Fibroblast of upper back skin (primary cell): ENCODE measurements at regions not wholly inside any gene's neighbourhood (a gene's known extent, or its start where the extent isn't known, plus 50 kb on each side); places are given as distances from the start of the nearest gene placed in this dataset.
"Not testable (repeated sequence)": the region's sequence is repeated elsewhere in the genome, so short reads cannot be mapped to it uniquely, and the experiment has no call there.

Source experiments
- DNase-seq: peaks from one replicate; pipeline ENCODE4 v3.0.0-alpha.2; 2013

- no peak for DNase-seq
Measured at GRCh38 chr11:103585401-103585800, 451.0 kb upstream of the DDI1 start.

GRCh38 chr11:103585911-103586310, 450.5 kb upstream of the DDI1 start:
- no peak for DNase-seq

- DNase-seq = peak; percentile 35
Measured at GRCh38 chr11:103586756-103587155, 449.7 kb upstream of the DDI1 start.

GRCh38 chr11:103587901-103588788, 448.3 kb upstream of the DDI1 start:
- DNase-seq = no peak

GRCh38 chr11:103591554-103591953, 444.9 kb upstream of the DDI1 start:
- no peak for DNase-seq

DNA sequence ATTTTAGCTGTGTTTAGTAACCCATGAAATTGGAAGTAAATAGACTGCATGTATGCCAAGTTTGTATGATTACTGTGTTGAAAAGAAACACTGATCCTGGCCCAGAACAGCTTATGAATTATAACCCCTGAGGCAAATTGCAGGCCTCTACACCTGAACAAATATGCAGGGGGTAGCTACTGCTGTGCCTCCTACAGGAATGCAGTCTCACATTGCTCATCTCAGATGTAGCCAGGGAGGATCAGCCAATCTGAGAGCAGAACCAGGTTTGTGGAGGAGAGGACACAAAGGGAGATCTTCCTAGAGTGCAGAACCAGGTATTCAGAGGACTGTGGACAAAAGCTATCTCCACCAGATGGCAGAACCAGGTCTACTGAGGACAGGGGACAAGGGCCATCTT, 442.2 kb upstream of the DDI1 start:
- no peak for DNase-seq

- DNase-seq = no peak
Measured at GRCh38 chr11:103596315-103596714, 440.1 kb upstream of the DDI1 start.

DNA sequence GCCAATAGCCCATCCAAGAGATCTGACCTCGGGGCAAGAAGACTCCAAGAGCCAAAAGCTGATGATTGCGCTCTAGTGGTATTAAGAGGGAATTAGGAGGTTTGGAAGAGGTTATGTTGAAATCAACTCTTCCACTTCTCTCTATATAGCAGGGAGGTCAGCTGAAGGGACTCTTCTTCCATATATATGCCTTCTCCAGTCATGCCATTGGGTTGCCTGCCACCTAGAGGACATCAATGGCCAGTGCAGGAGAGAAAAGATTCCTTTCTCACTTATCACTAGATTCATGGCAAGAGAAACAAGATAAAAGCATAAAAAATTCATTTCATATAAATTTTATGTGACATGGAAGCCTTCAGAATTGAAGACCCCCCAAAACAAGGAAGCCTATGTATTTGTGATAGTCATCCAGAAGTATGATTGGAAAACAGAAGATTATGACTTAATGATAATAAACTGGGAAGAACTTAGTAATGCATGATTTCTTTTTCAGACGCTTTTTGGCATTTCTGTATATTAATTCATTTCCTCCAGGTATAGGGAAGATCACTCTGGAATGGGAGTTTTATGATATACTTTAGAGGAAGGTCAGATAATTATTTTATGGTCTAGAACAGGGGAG, 435.1 kb upstream of the DDI1 start:
- DNase-seq = peak; percentile 82

DNA sequence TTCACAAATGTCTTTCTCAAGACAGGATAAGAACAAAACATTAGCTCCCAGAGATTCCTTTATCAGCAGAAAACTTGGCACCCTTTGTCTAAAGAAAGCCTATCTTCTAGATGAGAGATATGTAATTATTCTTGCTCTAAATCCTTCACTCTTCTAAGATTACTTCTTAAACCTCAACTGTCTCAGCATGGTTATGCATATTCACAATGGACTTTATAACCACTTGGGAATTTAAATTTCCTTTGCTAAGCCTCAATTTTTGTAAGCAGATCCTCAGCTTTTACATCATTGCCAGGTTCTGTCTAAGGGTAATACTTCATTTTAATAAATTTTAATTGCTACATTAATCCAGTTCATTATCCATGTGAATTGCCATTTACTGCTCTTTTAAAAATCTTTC, 433.6 kb upstream of the DDI1 start:
- no peak for DNase-seq

GRCh38 chr11:103604310-103604709, 432.1 kb upstream of the DDI1 start:
- DNase-seq = no peak

- DNase-seq = no peak
Measured at GRCh38 chr11:103608566-103608965, 427.9 kb upstream of the DDI1 start.

GRCh38 chr11:103609117-103610066, 427.0 kb upstream of the DDI1 start:
- DNase-seq = peak; percentile 96

DNA sequence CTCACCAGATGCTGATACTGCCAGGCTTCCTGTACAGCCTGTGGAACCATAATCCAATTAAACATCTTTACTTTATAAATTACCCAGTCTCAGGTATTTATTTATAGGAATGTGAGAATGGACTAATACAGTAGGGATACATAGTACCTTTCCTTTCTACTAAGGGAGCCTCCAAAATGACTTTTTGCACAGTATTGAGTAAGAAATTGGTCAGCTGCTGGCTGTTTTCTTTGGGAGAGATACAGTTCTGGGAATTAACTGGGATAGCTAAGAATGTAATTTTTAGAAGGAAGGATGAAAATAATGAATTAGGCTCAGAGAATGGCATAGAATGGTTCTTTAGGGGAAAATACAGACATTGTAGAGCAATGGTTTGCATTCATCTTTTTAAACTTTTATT, 426.0 kb upstream of the DDI1 start:
- DNase-seq = no peak

DNA sequence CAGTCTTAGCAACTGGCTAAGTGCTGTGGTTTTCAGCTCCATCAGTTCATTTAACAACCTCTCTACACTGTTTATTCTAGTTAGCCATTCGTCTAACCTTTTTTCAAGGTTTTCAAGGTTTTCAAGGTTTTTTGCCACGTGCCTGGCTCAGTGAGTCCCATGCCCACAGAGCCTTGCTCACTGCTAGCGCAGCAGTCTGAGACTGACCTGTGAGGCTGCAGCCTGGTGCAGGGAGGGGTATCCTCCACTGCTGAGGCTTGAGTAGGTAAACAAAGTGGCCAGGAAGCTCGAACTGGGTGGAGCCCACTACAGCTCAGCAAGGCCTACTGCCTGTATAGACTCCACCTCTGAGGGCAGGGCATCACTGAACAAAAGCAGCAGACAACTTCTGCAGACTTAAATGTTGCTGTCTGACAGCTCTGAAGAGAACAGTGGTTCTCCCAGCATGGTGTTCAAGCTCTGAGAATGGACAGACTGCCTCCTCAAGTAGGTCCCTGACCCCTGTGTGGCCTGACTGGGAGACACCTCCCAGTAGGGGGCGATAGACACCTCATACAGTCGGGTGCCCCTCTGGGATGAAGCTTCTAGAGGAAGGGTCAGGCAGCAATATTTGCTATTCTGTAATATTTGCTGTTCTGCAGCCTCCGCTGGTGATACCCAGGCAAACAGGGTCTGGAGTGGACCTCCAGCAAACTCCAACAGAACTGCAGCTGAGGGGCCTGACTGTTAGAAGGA, 424.7 kb upstream of the DDI1 start:
- not testable (repeated sequence) for DNase-seq

DNA sequence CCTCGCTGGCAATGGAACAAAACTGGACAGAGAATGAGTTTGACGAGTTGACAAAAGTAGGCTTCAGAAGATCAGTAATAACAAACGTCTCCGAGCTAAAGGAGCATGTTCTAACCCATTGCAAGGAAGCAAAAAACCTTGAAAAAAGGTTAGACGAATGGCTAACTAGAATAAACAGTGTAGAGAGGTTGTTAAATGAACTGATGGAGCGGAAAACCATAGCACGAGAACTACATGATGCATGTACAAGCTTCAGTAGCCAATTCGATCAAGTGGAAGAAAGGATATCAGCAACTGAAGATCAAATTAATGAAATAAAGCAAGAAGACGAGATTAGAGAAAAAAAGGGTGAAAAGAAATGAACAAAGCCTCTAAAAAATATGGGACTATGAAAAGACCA, 424.0 kb upstream of the DDI1 start:
- not testable (repeated sequence) for DNase-seq

DNA sequence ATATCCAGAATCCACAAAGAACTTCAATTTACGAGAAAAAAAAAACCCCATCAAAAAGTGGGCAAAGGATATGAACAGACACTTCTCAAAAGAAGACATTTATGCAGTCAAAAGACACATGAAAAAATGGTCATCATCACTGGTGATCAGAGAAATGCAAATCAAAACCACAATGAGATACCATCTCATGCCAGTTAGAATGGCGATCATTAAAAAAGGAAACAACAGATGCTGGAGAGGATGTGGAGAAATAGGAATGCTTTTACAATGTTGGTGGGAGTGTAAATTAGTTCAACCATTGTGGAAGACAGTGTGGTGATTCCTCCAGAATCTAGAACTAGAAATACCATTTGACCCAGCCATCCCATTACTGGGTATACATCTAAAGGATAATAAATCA, 419.9 kb upstream of the DDI1 start:
- not testable (repeated sequence) for DNase-seq

DNA sequence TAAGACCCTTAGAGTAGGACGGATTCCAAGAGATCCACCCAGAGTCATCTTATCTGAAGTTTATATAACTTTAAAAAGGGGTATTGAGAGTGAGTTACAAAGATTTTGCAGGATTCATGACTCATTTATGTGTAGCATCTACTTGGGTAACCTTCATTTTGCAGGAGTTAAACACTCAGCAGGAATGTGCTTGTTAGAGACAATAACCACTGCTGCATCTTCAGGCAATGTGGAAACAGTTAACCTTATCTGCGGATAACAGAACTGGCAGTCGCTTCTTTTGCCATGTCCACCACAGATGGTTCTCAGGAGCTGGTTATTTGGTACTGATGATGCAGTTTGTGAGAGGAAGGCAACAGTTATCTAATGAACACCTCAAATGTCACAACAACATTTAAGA, 417.9 kb upstream of the DDI1 start:
- peak; percentile 75 for DNase-seq

DNA sequence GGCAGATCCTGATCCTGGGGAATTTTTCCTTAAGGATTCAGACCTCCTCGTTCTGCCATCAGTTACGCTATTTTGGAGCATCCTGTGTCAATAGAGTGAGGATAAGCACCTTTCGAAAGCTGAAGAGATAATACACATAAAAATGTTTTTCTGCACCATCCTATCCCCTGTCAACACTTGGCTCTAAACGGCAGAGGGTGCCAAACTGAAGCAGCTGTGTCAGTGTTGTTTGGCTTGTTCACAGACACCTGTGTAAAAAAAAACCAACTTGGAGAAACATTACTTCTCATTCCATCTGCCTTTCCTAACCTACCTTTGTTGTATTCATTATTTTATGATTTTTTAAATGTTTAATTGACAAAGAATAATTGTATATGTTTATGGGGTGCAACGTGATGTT, 417.0 kb upstream of the DDI1 start:
- DNase-seq = no peak

GRCh38 chr11:103619938-103620337, 416.5 kb upstream of the DDI1 start:
- no peak for DNase-seq

- no peak for DNase-seq
Measured at GRCh38 chr11:103622296-103622695, 414.1 kb upstream of the DDI1 start.

GRCh38 chr11:103623933-103624332, 412.5 kb upstream of the DDI1 start:
- no peak for DNase-seq
